ENCODE measurements at regions not wholly inside any gene's neighbourhood (a gene's known extent, or its start where the extent isn't known, plus 50 kb on each side); places are given as distances from the start of the nearest gene placed in this dataset.

DNA sequence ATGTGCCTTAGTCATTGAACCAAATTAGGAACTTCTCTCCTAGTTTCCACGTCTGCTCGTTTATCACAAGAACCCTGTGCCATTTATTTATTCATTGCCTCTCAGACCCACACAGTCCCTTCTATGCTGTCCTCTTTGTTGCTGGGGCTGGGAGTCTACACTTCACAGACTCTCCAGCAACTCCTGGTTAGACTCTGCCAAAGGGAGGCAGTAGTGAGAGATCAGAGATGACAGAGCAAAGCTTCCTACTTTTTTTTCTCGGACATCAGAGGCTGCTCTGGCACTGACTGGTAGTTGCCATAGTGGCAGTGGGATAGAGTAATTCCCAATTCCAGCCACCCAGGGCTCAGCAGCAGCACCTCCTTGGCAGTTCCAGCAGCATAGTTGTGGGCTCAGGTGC lies 277.5 kb downstream of the BCL11A start:
- intact Hi-C loops (cut with DNase I) = no loop called here
- no peak for DNase-seq
- ATAC-seq (ENCODE audit: poor library complexity) = no peak

DNA sequence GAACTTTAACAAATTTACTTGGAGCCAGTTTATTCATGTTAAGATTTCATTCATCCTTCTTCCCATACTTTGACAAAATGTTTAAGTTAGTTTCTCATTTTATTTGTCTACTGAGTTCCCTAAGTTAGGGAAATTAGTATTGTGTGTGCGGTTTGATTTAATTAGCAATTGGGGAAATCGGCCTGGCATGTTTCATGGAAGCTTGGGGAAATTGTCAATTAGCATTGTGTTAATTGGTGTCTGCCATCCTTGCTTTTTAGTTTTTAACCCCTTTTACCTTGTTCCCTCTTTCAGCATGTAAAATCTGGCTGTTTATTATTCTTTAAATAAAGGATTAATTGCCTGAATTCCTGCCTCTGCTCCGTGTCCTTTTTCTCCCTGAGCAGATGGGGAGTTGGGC lies 279.6 kb downstream of the BCL11A start:
- intact Hi-C loops (cut with DNase I) = no loop called here

DNA sequence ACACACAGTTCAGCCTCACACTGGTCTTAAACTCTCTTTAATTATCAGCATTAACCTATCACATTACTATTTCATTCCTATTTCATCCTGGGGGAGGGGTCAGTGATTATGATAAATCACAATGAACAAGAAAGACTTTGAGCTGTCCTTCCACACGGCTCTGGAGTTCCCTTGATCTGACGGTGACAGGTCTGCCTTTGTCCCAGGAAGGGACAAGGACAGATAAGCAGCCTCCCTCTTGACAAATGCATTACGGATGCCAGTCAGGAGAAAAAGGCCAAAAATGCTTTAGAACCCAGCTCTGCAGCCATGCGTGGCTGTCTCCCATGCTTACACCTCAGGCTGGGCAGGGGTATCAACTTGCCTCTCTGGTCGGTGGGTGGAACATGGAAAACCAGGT lies 281.7 kb downstream of the BCL11A start:
- DNase-seq (no peak), ATAC-seq (ENCODE audit: poor library complexity) (peak; percentile 82)
- intact Hi-C loops (cut with DNase I) = no loop called here

More for the DNA sequence above, 279.6 kb downstream of the BCL11A start:
- ATAC-seq (ENCODE audit: poor library complexity) = no peak
- DNase-seq = no peak

DNA sequence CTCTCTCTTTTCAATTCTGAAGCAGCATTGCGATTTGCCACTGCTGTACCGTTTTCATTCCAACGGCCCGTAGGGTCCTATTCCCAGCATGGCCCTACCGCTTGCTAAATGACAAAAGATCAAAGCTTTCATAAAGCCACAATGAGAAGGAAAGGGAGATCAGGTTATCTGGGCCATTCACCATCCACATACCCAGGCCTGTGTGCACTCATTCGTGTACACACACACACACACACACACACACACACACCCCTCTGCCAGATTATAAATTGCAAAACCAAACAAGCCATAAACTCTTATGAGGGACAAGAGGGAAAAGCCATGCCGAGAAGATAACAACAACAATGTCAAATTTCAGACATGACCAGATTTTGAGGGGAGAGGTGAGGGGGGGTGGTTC lies 282.3 kb downstream of the BCL11A start:
- ATAC-seq (ENCODE audit: poor library complexity) (no peak), DNase-seq (no peak)
- intact Hi-C loops (cut with DNase I) = no loop called here

DNA sequence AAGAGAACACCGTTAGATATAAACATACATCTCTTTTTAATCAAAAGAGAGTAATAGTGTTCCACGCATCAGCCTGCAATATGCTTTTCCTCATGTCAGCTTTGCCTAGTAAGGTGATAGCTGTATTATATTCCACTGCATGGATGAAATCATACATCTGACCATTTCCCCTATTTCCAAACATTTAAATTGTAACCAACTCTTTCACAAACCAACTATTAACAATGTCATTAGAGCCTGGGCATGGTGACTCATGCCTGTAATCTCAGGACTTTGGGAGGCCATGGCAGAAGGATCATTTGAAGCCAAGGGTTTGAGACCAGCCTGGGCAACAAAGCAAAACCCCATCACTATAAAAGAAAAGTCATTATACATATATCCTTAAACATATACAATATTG lies 284.8 kb downstream of the BCL11A start:
- DNase-seq = no peak
- no peak for ATAC-seq (ENCODE audit: poor library complexity)
- intact Hi-C loops (cut with DNase I) = no loop called here

DNA sequence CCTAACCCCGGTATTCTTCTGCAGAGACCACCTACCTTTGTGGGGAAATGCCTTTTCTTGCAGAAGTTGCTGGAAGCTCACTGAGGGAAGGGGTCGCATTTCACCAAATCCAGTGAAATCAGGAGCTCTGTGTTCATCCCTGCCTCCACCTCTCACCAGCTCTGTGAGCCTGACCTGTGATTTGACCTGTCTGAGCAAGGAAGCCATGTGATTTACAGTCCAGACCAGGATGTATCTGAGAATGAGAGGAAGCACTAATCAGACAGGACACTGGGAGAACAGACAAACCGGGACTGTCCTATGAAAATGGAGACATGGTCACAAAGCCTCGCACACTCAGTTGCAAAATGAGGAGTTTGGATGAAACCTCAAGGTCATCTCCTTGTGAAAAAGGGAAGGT lies 285.4 kb downstream of the BCL11A start:
- intact Hi-C loops (cut with DNase I) = no loop called here
- DNase-seq (no peak), ATAC-seq (ENCODE audit: poor library complexity) (no peak)

DNA sequence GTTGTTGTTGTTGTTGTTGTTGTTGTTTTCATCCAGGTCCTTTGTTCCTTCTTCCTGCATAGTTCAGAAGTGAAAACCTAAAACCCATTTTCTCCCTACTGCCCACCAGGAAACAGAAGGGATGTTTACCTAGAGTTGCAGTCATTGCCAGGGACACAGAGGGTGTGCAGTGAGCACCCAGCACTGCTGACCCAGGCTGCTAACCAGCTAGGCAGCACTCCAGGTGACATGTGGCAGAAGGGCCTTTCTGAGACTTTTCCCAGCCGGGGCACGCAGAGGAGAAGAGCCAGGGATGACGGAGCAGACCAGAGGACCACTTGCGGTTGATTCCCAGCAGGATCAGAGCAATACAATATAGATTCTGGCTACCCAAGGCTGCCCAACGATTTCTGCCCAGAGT lies 286.3 kb downstream of the BCL11A start:
- ATAC-seq (ENCODE audit: poor library complexity) (peak; percentile 78), DNase-seq (no peak)
- intact Hi-C loops (cut with DNase I) = no loop called here

DNA sequence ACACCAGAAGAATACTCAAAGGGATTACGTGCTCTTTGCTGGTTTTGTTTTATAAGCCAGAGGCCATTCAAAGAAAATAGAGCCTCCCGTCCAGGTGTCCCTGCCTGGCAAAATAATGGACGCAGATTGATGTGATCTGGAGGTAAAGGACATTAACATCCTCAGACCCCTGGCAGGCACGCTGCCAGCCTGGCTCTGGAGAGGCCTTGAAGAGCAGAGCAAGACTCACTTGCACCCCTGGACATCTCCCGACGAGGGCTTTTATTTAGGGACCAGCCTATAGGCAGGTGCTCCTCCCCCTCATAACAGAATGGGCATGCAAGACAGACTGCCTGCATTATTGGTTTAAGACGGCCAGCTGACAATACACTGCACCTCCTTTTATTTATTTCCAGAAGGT lies 291.3 kb downstream of the BCL11A start:
- ATAC-seq (ENCODE audit: poor library complexity) = no peak
- intact Hi-C loops (cut with DNase I) = no loop called here

DNA sequence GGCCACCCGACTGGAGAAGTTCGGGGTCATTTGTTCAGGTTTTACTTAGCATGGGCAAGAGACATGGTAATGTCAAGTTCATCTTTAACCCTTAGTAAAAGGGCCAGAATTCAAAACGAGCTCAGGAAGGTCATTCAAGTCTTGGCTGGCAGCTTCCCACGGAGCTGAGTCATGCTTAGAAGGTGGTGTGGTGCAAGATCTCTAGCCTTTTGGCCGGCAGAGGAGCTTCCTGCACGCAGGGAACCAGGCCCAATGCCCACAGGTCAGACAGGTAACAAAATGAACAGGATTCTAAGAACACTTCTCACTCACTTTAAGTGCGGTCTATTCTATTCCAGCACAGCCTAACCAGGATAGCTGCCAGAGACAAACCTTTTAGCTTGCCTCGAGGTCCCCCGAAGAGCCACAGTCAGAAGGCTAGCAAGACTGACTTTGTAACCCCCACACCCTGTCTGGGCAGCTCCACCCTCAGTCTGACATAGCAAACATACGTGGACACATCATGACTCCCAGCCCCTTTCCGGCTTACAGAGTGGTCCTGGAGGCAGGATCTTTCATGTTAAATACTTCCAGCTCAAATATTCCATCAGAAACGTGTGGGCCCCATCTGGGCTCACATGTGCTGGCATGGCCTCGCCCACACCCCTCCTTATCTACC lies 292.7 kb downstream of the BCL11A start:
- ATAC-seq (ENCODE audit: poor library complexity) = peak; percentile 43
- DNase-seq = no peak
- intact Hi-C loops (cut with DNase I) = no loop called here

More for the DNA sequence above, 291.3 kb downstream of the BCL11A start:
- DNase-seq = no peak

DNA sequence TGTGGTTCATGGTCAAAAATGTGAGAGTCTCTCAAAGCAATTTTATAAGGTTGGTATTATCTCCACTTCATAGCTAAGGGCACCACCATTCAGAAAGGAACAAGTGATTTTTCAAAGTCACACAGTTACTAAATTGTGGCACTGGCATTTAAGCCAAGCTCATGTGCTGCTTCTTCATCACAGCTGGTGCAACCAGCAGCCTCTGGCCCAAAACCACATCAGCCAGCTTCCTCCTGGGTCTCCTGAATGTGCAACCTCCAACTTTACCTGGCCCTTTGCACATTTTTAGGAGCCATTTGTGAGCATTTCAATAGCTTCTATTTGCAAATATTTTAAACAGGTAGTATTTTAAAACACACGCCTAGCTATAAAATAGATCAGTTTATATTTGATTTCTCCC lies 293.7 kb downstream of the BCL11A start:
- ATAC-seq (ENCODE audit: poor library complexity) (no peak), DNase-seq (no peak)
- intact Hi-C loops (cut with DNase I) = no loop called here

DNA sequence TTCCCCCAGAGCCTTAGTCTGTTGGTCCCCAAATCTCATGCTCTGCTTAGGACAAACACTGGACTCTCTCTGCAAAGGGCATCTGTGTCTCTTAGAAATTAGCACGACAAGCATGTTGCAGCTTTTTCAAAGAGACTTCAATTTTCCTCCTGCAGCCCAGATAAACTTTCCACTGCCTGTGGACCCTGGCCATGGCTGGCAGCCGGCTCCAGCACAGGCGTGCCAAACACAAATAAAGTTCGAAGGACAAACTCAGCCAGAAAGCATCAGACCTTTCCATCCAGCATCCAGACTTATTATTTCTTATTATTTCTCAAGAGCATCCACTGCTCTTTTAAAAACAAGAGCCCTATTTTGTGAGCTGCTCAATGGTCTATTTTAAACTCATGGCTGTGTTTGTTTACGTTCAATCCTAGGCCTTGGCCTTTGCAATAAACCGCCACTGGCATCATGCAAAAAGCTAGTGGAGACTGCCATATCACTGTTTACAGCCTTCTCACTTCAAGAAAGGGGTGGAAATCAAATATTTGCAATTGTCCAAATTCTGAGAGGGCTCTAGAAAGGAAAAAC lies 300.8 kb downstream of the BCL11A start:
- DNase-seq = no peak
- ATAC-seq (ENCODE audit: poor library complexity) = no peak
- intact Hi-C loops (cut with DNase I) = no loop called here

DNA sequence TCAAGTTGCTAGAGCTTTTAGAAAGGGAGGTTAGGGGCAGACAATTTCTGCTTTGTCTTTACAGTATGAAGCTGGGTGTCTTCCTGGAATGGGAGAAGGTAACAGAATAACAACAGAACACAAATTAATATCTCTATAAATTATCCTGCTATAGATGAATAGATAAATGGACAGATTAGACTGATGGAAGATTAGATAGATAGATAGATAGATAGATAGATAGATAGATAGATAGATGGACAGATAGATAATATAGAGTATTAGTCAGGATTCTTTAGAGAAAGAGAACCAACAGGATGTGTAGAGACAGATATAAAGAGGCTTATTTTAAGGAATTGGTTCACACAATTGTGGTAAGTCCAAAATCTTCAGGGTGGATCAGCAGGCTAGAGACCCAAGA lies 302.2 kb downstream of the BCL11A start:
- ATAC-seq (ENCODE audit: poor library complexity) (no peak), DNase-seq (no peak)
- intact Hi-C loops (cut with DNase I) = no loop called here

DNA sequence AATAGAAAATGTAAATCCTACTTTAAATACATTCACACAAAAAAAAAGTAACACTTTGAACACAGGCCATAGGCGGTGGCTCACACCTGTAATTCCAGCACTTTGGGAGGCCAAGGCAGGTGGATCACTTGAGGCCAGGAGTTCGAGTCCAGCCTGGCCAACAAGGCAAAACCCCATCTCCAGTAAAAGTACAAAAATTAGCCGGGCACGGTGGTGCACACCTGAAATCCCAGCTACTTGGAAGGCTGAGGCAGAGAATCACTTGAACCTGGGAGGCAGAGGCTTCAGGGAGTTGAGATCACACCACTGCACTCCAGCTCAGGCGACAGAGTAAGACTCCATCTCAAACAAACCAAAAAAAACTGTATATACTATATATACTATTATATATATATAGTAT lies 303.6 kb downstream of the BCL11A start:
- ATAC-seq (ENCODE audit: poor library complexity) = no peak
- DNase-seq = no peak
- intact Hi-C loops (cut with DNase I) = no loop called here

DNA sequence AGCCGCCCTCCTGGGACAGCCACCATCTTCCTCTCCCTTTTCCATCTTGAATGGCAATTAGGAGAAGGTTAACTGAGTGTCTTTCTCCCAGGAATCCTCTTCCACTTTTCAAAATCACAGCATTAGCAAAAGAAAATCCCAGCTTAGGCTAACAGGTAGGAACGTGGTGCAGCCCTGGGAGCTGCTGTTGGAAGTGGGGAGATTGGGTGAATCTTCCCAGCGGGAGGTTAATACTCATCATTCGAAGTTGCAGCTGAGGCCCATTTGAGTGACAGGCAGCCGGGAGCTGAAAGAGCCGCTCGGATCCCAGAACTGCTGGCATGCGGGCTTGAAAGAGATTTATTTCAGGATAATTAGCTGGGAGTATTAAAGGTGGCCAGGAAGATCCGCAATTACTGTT lies 306.0 kb downstream of the BCL11A start:
- ATAC-seq (ENCODE audit: poor library complexity) = no peak

DNA sequence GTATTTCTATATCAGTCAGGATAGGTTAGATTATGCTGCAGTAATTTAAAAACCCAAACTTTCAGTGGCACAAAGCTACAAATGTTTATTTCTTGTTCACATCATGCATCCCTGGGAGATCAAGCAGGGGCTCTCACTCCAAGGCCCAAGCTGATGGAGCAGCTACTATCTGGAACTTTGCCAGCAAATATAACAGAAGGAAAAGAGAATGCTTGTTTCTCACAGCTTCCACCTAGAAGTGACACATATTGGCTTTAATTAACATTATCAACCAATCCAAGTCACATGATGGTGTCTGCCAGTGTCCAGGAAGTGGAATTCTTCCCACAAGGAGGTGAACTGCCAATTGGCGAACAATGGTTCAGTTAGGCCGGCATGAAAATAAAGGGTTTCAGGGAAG lies 306.9 kb downstream of the BCL11A start:
- ATAC-seq (ENCODE audit: poor library complexity) (no peak), DNase-seq (no peak)
- intact Hi-C loops (cut with DNase I) = no loop called here

More for the DNA sequence above, 306.0 kb downstream of the BCL11A start:
- intact Hi-C loops (cut with DNase I) = no loop called here
- no peak for DNase-seq

DNA sequence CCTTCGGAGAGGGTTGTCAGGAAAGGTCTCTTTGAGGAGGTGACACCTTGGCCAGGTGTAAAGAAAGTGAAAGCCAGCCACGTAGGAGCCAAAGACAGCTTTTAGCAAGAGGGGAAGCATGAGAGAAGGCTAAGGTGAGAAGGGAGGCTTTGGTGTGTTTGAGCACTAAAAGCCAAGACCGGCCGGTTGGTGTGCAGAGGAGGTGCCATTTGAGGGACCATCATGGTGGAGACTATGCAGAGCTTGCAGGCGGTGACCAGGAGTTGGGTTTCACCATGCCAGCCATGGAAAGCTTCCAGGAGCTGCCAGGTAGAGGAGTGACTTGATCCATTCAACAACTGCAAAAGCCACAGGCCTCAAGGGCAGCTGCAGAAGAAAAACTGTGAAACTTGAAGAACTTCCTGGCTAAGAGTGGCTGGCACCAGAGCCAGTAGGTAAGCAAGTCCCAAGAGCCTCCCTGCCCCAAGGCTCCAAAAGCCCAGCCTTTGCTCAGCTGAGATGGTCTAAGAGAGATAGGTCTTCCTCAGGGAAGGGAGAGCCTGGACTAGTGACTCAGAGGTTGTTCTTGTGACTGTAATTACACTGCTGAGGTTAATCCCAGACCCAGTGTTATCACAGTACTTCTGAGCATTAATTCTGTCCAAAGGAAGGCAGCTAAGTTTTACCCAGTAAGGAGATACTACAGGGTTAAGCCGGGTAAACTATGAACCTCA lies 319.0 kb downstream of the BCL11A start:
- intact Hi-C loops (cut with DNase I) = no loop called here
- ATAC-seq (ENCODE audit: poor library complexity) (no peak), DNase-seq (no peak)

DNA sequence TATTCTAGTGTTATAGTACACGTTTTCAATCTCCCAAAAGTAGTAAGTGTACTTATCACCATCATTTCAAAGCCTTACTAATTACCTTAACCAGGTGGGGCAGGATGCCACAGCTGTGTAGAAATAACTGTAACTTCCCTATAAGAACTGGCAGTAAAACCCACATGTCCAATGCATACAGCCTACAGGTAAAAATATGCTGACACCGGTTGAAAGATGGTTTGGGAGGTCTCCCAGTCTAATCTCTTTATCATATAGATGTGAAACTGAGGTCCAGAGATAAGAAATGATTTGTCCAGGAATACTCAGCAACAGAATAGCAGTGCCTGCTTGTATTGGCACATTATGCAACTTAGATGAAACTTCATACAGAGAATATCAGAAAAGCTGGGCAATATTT lies 322.9 kb downstream of the BCL11A start:
- DNase-seq (no peak), ATAC-seq (ENCODE audit: poor library complexity) (no peak)
- intact Hi-C loops (cut with DNase I) = no loop called here

DNA sequence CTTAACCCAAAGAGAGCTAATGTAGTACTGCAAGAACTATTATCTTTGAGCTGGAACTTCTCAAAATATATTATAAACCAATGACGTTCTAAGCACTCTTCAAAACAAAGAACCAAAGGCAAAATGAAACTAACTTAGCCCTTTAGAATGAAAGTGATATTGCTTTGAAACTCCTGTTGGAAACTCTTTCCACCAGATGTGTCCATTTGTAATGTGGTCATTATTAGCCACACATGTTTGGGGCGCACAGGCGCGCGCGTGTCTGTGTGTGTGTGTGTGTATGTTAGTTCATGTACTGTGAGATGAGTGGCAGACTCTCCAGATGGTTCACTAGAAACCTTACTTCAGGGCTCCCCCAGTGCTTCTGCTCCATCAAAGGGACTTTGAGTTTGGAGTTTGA lies 323.4 kb downstream of the BCL11A start:
- intact Hi-C loops (cut with DNase I) = no loop called here
- DNase-seq = no peak
- no peak for ATAC-seq (ENCODE audit: poor library complexity)

DNA sequence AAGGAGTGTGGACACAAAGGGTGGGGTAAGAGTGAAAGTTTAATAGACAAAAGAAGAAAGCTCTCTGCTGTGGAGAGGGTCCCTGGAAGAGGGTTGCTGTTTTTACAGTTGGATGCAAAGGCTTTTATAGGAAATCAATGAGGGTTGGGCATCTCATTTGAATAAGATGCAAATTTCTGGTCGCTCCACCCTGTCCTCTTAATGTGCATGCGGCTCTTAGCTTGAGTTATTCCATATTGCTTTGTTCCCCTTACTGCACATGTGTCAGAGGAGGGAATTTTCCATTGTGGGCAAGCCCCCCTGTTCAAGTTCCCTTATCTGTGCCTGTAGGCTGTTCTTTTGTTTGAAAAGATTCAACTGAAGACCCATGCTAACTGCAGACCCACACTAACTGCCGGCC lies 326.5 kb downstream of the BCL11A start:
- ATAC-seq (ENCODE audit: poor library complexity) (no peak), DNase-seq (no peak)
- intact Hi-C loops (cut with DNase I) = no loop called here

DNA sequence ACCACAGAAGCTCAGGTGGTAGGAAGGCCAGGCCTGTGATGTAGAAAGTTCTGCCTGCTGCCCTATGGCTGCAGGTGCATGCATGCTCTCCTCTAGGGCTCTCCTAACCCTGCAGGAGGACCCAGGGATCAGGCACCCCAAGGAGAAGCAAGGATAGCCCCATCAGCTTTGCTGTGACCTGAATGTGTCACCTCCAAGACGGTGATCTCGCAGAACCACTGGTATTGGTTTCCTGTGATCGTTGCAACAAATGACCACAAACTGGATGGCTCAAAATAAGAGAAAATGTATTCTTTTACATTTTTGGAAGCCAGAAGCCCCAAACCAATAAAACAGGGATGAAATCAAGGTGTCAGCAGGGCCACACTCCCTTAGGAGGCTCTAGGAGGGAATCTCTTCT lies 327.3 kb downstream of the BCL11A start:
- ATAC-seq (ENCODE audit: poor library complexity) (no peak), DNase-seq (no peak)
- intact Hi-C loops (cut with DNase I) = no loop called here

Measured in Right ventricle myocardium superior (tissue), 1 donor.